Fibroblast of lung (primary cell): ENCODE measurements at regions not wholly inside any gene's neighbourhood (a gene's known extent, or its start where the extent isn't known, plus 50 kb on each side); places are given as distances from the start of the nearest gene placed in this dataset.

Experiments used
- DNase-seq, 2 donors: peaks; one replicate each; pipeline versions ENCODE4 v3.0.0 to v3.0.0-alpha.2; 2010; ENCODE audit warnings: low read depth in 2 of 2
- H2AFZ ChIP-seq: 2 replicates; pipeline ENCODE4 v1.5.1; 2012; ENCODE audit warnings: low read length, control low read depth, inconsistent platforms
- H3K27ac ChIP-seq: 2 replicates; pipeline ENCODE4 v1.5.1; 2011; ENCODE audit warnings: low read length, control low read depth; ENCODE audit not compliant: insufficient read depth
- H3K27me3 ChIP-seq: 2 replicates; pipeline ENCODE4 v1.5.1; 2011; ENCODE audit warnings: mild to moderate bottlenecking, low read length; ENCODE audit not compliant: control insufficient read depth, insufficient read depth
- H3K36me3 ChIP-seq: 2 replicates; pipeline ENCODE4 v1.5.1; 2011; ENCODE audit warnings: low read length; ENCODE audit not compliant: control insufficient read depth, insufficient read depth
- H3K4me1 ChIP-seq: 2 replicates; pipeline ENCODE4 v1.5.1; 2011; ENCODE audit warnings: low read length; ENCODE audit not compliant: control insufficient read depth, insufficient read depth; ENCODE audit errors: extremely low read depth
- H3K4me2 ChIP-seq: 2 replicates; pipeline ENCODE4 v1.5.1; 2011; ENCODE audit warnings: low read length, control low read depth; ENCODE audit not compliant: insufficient read depth; ENCODE audit errors: extremely low read depth
- H3K4me3 ChIP-seq, 4 experiments: fragments of 200-600 bp in 1 of 4; sonication (generic) in 1 of 4; replicated peaks in 1 of 4; 2 replicates each; pipeline ENCODE4 v1.5.1; 2011 to 2016; ENCODE audit warnings: low read length in 4 of 4, low read depth in 3 of 4, mild to moderate bottlenecking in 3 of 4, control low read depth in 2 of 4, inconsistent platforms in 1 of 4, mixed read lengths in 1 of 4; ENCODE audit not compliant: insufficient read depth in 1 of 4; ENCODE audit errors: control extremely low read depth in 1 of 4
- H3K79me2 ChIP-seq: 2 replicates; pipeline ENCODE4 v1.5.1; 2012; ENCODE audit warnings: mild to moderate bottlenecking, low read length, inconsistent platforms; ENCODE audit not compliant: control insufficient read depth, insufficient read depth
- H3K9ac ChIP-seq: 2 replicates; pipeline ENCODE4 v1.5.1; 2011; ENCODE audit warnings: mild to moderate bottlenecking, low read length, control low read depth; ENCODE audit not compliant: insufficient read depth
- H3K9me3 ChIP-seq: 2 replicates; pipeline ENCODE4 v1.5.1; 2012; ENCODE audit warnings: low read depth, low read length; ENCODE audit not compliant: control insufficient read depth, insufficient read depth
- H4K20me1 ChIP-seq: 2 replicates; pipeline ENCODE4 v1.5.1; 2011; ENCODE audit warnings: low read length; ENCODE audit not compliant: control insufficient read depth, insufficient read depth; ENCODE audit errors: extremely low read depth
- EZH2 ChIP-seq: IDR thresholded peaks from 2 replicates; pipeline ENCODE4 v1.5.1; 2012; ENCODE audit warnings: low read length, control low read depth, mild to moderate bottlenecking; ENCODE audit errors: missing control alignments
- TF ChIP-seq, protein P1 (sequence below), 2 donors: IDR thresholded peaks in 1 of 2; conservative IDR thresholded peaks in 1 of 2; 1 replicate in 1 of 2; 2 replicates in 1 of 2; pipeline ENCODE4 v1.5.1; 2011 to 2012; ENCODE audit warnings: low read length in 2 of 2, control low read depth in 1 of 2, inconsistent platforms in 1 of 2, low read depth in 1 of 2, mild to moderate bottlenecking in 1 of 2

DNA sequence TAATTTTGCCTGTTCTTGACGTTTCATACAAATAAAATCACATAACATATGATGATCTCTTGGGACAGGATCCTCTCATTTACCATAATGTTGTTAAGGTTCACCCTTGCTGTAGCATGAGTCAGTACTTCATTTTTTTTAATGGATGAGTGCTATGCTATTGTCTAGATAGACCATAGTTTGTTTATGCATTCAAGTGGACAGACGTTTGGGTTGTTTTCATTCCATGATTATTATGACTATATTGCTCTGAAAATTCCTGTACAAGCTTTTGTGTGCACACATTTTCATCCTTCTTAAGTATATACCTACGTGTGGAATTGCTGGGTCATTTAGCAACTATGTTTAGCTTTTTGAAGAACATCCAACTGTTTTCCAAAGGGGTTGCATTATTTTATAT is 325.6 kb upstream of the TMEM132C start:
- H3K9ac ChIP-seq = no peak overlapping the region
- H3K36me3 ChIP-seq = no peaks in the 10 kb centered on the region
- H3K27me3 ChIP-seq = no peaks in the 10 kb centered on the region
- no peaks in the 10 kb centered on the region for H4K20me1 ChIP-seq
- no peaks in the 10 kb centered on the region for H3K9me3 ChIP-seq
- H3K4me2 ChIP-seq = no peak overlapping the region
- H3K4me3 ChIP-seq = no peak overlapping the region
- no peak for TF ChIP-seq EZH2
- TF ChIP-seq, protein P1, sequence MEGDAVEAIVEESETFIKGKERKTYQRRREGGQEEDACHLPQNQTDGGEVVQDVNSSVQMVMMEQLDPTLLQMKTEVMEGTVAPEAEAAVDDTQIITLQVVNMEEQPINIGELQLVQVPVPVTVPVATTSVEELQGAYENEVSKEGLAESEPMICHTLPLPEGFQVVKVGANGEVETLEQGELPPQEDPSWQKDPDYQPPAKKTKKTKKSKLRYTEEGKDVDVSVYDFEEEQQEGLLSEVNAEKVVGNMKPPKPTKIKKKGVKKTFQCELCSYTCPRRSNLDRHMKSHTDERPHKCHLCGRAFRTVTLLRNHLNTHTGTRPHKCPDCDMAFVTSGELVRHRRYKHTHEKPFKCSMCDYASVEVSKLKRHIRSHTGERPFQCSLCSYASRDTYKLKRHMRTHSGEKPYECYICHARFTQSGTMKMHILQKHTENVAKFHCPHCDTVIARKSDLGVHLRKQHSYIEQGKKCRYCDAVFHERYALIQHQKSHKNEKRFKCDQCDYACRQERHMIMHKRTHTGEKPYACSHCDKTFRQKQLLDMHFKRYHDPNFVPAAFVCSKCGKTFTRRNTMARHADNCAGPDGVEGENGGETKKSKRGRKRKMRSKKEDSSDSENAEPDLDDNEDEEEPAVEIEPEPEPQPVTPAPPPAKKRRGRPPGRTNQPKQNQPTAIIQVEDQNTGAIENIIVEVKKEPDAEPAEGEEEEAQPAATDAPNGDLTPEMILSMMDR (conservative IDR thresholded peaks at IDR 0.05 in 1 of 2, IDR thresholded peaks at IDR 0.05 in 1 of 2; ENCODE audit: low read depth in 1 of 2, low read length in 2 of 2) = no peak
- H3K4me1 ChIP-seq = no peaks in the 10 kb centered on the region
- H3K79me2 ChIP-seq = no peaks in the 10 kb centered on the region
- no peak overlapping the region for H3K27ac ChIP-seq
- DNase-seq = peak in 1 of 2 donors; percentile 65
- no peak overlapping the region for H2AFZ ChIP-seq

DNA sequence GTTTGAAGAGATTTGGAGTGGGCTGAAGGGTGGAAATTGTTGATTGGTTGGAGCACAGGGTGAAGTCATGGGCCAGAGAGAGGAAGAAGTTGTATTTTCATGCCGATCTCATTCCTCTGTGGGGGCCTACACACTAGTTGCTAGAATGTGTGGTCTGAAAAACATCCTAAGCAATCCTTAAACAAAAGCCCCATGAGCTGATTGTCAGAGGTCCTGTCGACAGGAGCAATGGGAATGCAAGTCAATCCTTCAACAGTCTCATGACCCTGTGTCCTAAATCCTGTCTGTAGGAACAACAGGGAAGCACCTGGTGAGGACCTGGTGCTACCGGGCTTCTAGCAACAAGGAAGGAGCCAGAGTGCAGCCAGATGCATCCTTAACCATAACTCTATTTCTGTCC is 324.0 kb upstream of the TMEM132C start:
- H3K27ac ChIP-seq = no peak overlapping the region
- no peaks in the 10 kb centered on the region for H4K20me1 ChIP-seq
- no peaks in the 10 kb centered on the region for H3K4me1 ChIP-seq
- no peak for DNase-seq
- no peaks in the 10 kb centered on the region for H3K79me2 ChIP-seq
- H3K4me2 ChIP-seq = no peak overlapping the region
- H3K9ac ChIP-seq = no peak overlapping the region
- H2AFZ ChIP-seq = no peak overlapping the region
- H3K9me3 ChIP-seq = no peaks in the 10 kb centered on the region
- TF ChIP-seq EZH2 = no peak
- TF ChIP-seq, protein P1 (conservative IDR thresholded peaks at IDR 0.05 in 1 of 2, IDR thresholded peaks at IDR 0.05 in 1 of 2; ENCODE audit: low read depth in 1 of 2, low read length in 2 of 2) = no peak
- no peaks in the 10 kb centered on the region for H3K27me3 ChIP-seq
- H3K36me3 ChIP-seq = no peaks in the 10 kb centered on the region
- no peak overlapping the region for H3K4me3 ChIP-seq

DNA sequence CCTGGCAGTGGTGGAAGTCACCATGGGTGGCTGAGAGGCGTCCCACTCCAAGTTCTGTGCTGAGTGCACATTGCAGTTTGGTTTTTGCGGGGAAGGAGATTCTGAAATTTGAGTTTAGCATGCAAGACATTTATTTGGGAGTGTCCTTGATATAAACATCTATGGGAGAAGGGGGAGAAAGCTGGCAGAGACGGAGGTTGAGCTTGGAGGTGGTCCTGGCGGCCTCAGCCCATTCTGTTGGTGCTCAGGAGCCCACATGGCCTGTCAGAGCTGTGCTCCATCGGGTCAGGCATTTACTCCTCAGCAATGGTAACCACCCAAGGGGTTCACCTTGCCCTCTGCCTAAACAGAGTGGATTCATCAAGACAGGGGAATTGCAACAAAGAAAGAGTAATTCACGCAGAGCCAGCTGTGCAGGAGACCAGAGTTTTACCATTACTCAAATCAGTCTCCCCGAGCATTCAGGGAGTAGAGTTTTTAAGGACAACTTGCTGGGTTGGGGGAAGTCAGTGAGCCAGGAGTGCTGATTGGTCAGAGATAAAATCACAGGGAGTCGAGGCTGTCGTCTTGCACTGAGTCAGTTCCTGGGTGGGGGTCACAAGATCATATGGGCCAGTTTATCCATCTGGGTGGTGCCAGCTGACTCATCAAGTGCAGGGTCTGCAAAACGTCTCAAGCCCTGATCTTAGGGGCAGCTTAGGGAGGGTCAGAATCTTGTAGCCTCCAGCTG is 323.3 kb upstream of the TMEM132C start:
- no peak overlapping the region for H3K4me3 ChIP-seq
- H3K79me2 ChIP-seq = no peaks in the 10 kb centered on the region
- TF ChIP-seq, protein P1 (conservative IDR thresholded peaks at IDR 0.05 in 1 of 2, IDR thresholded peaks at IDR 0.05 in 1 of 2; ENCODE audit: low read depth in 1 of 2, low read length in 2 of 2) = no peak
- TF ChIP-seq EZH2 = no peak
- H3K9ac ChIP-seq = no peak overlapping the region
- H3K36me3 ChIP-seq = no peaks in the 10 kb centered on the region
- no peak overlapping the region for H3K27ac ChIP-seq
- peak in 1 of 2 donors; percentile 51 for DNase-seq
- H3K4me2 ChIP-seq = no peak overlapping the region
- H4K20me1 ChIP-seq = no peaks in the 10 kb centered on the region
- no peaks in the 10 kb centered on the region for H3K9me3 ChIP-seq
- no peak overlapping the region for H2AFZ ChIP-seq
- H3K27me3 ChIP-seq = no peaks in the 10 kb centered on the region
- no peaks in the 10 kb centered on the region for H3K4me1 ChIP-seq
